KOPT-K1 (cell line): ENCODE measurements at regions not wholly inside any gene's neighbourhood (a gene's known extent, or its start where the extent isn't known, plus 50 kb on each side); places are given as distances from the start of the nearest gene placed in this dataset.
"Not testable (repeated sequence)": the region's sequence is repeated elsewhere in the genome, so short reads cannot be mapped to it uniquely, and the experiment has no call there.

Experiments used
- H3K27ac ChIP-seq: fragments of 200-600 bp; sonication (generic); 2 replicates; pipeline ENCODE4 v1.5.1; 2016; ENCODE audit warnings: antibody characterized with exemption, mild to moderate bottlenecking, low read depth, low read length; ENCODE audit not compliant: poor library complexity, severe bottlenecking
- H3K36me3 ChIP-seq: fragments of 200-600 bp; sonication (generic); 2 replicates; pipeline ENCODE4 v1.5.1; 2017; ENCODE audit warnings: antibody characterized with exemption, mild to moderate bottlenecking, low read length, moderate library complexity; ENCODE audit not compliant: insufficient read depth
- H3K9me3 ChIP-seq: fragments of 200-600 bp; sonication (generic); 2 replicates; pipeline ENCODE4 v1.5.1; 2017; ENCODE audit warnings: antibody characterized with exemption, low read length, mild to moderate bottlenecking; ENCODE audit not compliant: insufficient read depth, poor library complexity, severe bottlenecking

- H3K9me3 ChIP-seq, result no peaks in the 10 kb centered on the region
- no peak overlapping the region for H3K27ac ChIP-seq
- H3K36me3 ChIP-seq, result no peaks in the 10 kb centered on the region
Observed at GRCh38 chr6:66048684-66049474, 341.9 kb upstream of the EYS start.

GRCh38 chr6:66032626-66033025, 325.6 kb upstream of the EYS start:
- Histone ChIP-seq H3K27ac (no peak overlapping the region), H3K36me3 (no peaks in the 10 kb centered on the region), H3K9me3 (no peaks in the 10 kb centered on the region)

- H3K27ac ChIP-seq, result no peak overlapping the region
- H3K36me3 ChIP-seq, result no peaks in the 10 kb centered on the region
- H3K9me3 ChIP-seq, result no peaks in the 10 kb centered on the region
Observed at GRCh38 chr6:66029391-66029790, 322.4 kb upstream of the EYS start.

GRCh38 chr6:65999288-65999791, 292.3 kb upstream of the EYS start:
- H3K27ac ChIP-seq, result no peak overlapping the region
- no peaks in the 10 kb centered on the region for H3K9me3 ChIP-seq
- H3K36me3 ChIP-seq, result no peaks in the 10 kb centered on the region

- Histone ChIP-seq H3K36me3 (no peaks in the 10 kb centered on the region), H3K27ac (no peak overlapping the region), H3K9me3 (no peaks in the 10 kb centered on the region)
Observed at GRCh38 chr6:65998544-65998943, 291.5 kb upstream of the EYS start.

- no peaks in the 10 kb centered on the region for H3K36me3 ChIP-seq
- no peaks in the 10 kb centered on the region for H3K9me3 ChIP-seq
- H3K27ac ChIP-seq, result no peak overlapping the region
Observed at GRCh38 chr6:65997539-65997938, 290.5 kb upstream of the EYS start.

GRCh38 chr6:65996096-65996495, 289.1 kb upstream of the EYS start:
- H3K9me3 ChIP-seq, result no peaks in the 10 kb centered on the region
- no peaks in the 10 kb centered on the region for H3K36me3 ChIP-seq
- no peak overlapping the region for H3K27ac ChIP-seq

GRCh38 chr6:65989676-65990075, 282.6 kb upstream of the EYS start:
- Histone ChIP-seq H3K36me3 (no peaks in the 10 kb centered on the region), H3K9me3 (no peaks in the 10 kb centered on the region), H3K27ac (no peak overlapping the region)

GRCh38 chr6:65988006-65988405, 281.0 kb upstream of the EYS start:
- Histone ChIP-seq H3K36me3 (no peaks in the 10 kb centered on the region), H3K27ac (no peak overlapping the region), H3K9me3 (no peaks in the 10 kb centered on the region)

- H3K9me3 ChIP-seq, result no peaks in the 10 kb centered on the region
Observed at GRCh38 chr6:65984089-65984488, 277.1 kb upstream of the EYS start.

GRCh38 chr6:65979120-65979519, 272.1 kb upstream of the EYS start:
- H3K36me3 ChIP-seq, result no peaks in the 10 kb centered on the region
- no peak overlapping the region for H3K27ac ChIP-seq
- H3K9me3 ChIP-seq, result no peaks in the 10 kb centered on the region

More at GRCh38 chr6:65984089-65984488, 277.1 kb upstream of the EYS start:
- Histone ChIP-seq H3K27ac (no peak overlapping the region), H3K36me3 (no peaks in the 10 kb centered on the region)

- not testable (repeated sequence) for H3K9me3 ChIP-seq, H3K27ac ChIP-seq, H3K36me3 ChIP-seq
Observed at GRCh38 chr6:65971252-65971651, 264.2 kb upstream of the EYS start.

GRCh38 chr6:65964261-65964660, 257.2 kb upstream of the EYS start:
- Histone ChIP-seq H3K27ac (no peak overlapping the region), H3K9me3 (no peaks in the 10 kb centered on the region), H3K36me3 (no peaks in the 10 kb centered on the region)

GRCh38 chr6:65955034-65955433, 248.0 kb upstream of the EYS start:
- Histone ChIP-seq H3K36me3 (no peaks in the 10 kb centered on the region), H3K27ac (no peak overlapping the region), H3K9me3 (no peaks in the 10 kb centered on the region)

GRCh38 chr6:65948062-65948461, 241.0 kb upstream of the EYS start:
- Histone ChIP-seq H3K36me3 (no peaks in the 10 kb centered on the region), H3K27ac (no peak overlapping the region), H3K9me3 (no peaks in the 10 kb centered on the region)

GRCh38 chr6:65943548-65943947, 236.5 kb upstream of the EYS start:
- Histone ChIP-seq H3K9me3 (no peaks in the 10 kb centered on the region), H3K36me3 (no peaks in the 10 kb centered on the region), H3K27ac (no peak overlapping the region)
